GM19025 (cell line): ENCODE measurements at regions not wholly inside any gene's neighbourhood (a gene's known extent, or its start where the extent isn't known, plus 50 kb on each side); places are given as distances from the start of the nearest gene placed in this dataset.

ENCODE experiments used
- ATAC-seq: cut with Tn5 transposase; IDR thresholded peaks from one replicate; pipeline ENCODE4 v1.9.1; 2021; ENCODE audit warnings: mild to moderate bottlenecking, low read depth, moderate library complexity; ENCODE audit not compliant: unreplicated experiment

DNA sequence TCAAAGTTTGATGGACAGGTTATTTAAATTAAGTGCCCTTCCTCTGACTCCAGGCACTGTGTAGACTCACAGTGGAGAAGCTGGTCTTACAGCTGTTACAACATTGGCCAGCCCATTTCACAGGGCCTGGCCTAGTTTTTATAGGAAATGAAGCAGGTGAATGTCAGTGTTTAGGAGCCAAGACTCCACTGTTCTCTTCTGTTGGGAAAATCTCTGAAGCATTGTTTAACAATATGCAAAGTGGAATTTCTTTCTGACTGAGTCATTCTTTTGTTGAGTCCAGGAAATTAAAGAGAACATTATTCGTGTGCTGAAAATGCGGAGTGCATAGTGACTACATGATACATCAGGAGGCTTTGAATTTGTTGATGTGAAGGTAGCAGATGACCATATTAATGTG is 64.7 kb downstream of the ARRDC4 start:
- no peak for ATAC-seq

DNA sequence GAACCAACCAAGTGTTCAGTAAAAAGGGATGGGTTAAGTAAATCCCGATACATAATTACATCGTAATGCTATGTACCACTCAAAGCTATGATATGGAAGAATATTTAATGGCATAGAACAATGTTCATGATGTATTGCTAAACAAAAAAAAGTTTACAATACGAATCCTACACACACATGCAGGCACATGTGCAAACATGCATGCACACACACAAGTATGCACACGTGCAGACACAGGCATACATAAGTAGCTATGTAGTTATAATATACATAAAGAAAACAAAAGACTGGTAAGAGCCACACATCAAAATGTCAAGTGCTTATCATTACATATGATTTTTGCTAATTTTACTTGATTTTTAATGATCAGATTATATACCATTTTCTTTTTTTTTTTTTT is 74.2 kb downstream of the ARRDC4 start:
- ATAC-seq, result no peak

DNA sequence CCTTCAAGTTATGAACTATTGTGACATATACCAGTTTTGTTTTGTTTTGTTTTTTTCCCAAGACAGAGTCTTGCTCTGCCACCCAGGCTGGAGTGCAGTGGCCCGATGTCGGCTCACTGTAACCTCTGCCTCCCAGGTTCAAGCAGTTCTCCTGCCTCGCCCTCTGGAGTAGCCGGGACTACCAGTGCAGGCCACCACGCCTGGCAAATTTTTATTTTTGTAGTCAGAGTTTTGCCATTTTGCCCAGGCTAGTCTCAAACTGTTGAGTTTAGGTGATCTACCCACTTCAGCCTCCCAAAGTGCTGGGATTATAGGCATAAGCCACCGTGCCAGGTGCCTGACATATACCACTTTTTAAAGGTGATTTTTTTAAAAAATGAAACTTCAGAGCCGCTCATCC is 74.6 kb downstream of the ARRDC4 start:
- no peak for ATAC-seq

DNA sequence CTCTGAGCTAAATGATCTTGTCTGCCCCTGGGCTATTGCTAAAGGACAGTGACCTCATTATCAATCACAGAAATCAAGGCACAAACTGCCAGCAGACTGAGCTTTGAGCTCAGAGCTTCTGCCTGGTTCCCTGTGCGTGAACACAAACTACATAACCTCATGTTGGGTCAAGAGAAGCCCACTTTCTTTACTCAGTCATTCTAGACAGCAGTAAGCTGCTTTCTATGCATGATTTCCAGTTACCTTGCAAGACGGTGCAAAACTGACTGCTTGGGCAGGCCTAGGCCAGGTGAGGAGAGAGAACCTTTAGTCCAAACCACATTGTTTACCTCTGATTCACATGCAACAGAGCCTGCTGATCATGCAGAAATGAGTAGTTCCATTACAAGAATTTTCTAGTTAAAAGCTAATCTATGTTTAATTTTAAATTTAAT is 75.1 kb downstream of the ARRDC4 start:
- no peak for ATAC-seq

DNA sequence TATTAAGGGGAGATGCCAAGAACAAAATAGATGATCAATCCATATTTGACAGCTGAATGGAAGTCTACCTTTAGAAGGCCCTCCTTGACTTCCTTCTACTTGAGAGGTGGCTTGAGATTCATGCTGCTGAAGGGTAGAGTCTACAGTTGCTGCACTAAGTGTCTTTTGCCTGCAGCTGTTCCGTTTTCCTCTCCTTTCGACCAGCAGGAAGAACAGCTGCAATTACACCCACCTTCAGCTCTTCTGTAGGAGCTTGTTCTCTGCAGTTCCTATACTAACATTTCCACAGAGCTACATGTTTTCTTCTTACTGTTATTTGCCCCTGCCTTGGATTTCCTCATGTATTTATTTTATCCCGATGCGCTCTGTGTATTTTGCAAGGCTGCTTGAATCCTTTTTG is 79.1 kb downstream of the ARRDC4 start:
- ATAC-seq, result no peak

DNA sequence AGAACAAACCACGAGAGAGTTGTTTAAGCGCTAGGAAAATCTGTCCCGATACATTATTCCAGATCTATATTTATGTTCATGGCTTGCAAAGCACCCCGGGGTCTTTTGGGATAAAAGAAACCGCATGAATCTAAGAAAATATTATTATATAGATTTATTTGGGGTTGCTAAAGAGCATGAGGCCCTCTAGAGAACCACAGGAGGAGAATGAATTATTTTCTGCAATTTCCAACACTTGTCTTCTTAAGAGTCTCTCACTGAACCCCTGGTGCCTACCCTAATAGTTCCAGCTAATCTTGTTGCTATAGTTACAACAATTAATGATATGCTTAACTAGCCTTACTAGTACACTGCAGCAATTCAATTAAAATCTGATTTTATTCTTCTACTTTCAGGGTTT is 79.6 kb downstream of the ARRDC4 start:
- ATAC-seq, result no peak

DNA sequence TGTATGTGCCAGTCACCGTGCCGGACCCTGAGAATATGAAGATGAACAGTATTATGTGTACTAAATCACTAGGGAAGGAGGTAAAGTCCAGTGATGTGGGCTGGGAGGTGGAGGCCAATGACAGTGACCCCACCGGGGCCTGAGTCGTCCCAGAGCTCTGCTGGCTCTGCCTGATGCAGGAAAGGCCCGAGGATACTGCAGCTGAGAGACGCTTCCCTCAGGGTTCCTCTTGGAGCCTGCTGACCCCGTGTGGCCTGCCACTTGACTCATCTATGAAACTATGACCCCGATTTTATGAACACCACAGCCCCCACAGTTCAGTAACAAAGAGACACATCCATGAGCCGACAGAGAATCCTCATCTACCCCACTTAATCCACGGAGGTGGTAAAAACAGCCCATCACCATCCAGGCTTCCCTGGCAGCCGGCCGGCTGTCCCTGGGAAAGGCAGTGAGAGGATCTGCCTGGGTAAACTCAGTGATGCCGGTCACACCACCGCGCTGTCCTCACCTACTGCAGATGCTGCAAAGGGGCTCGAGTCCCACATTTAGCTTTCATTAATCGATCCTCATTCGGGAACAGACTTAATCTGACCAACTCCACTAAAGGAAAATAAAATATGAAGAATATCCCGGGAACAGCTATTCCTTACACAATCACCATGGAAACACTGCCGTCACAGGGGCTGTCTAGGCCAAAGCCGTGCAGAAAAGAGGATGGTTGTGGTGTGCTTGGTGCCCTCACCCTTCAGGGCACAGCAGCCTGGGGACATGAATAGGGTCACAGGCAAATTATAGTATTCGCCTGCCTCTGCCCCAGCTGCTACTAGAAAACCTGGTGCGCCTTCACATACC is 82.9 kb downstream of the ARRDC4 start:
- no peak for ATAC-seq

DNA sequence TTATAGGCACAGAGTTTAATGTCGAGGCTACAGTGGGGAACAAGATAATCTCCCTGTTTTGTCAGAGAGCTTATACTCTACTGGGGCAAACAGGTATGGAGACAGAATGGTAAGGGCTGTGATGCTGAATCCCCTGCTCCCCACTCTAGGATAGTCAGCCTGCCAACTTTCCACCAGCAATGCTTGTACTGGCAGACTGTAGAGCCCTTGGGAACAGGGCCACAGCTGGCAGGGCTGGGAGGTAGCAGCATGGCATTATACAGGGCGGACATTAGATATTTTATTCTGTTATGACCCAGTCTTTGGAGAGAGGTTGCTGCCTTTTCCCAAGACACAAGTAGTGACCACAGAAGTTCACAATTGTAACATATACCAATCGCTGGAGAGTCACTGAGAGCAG is 91.2 kb downstream of the ARRDC4 start:
- no peak for ATAC-seq

DNA sequence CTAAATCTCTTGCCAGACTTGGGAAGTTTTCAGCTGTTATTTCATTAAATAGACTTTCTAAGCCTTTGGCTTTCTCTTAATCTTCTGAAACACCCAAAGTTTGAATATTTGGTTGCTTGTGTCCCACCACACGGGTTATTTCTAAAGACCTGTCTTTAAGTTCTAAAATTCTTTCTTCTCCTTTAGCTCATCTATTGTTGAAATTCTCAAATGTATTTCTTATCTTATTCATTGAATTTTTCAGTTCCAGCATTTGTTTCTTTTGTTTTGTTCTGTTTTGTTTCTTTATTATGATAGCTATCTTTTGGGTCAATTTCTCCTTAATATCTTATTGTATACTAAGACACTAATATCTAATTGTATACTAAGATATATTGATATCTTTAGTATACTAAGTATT is 97.0 kb downstream of the ARRDC4 start:
- no peak for ATAC-seq

DNA sequence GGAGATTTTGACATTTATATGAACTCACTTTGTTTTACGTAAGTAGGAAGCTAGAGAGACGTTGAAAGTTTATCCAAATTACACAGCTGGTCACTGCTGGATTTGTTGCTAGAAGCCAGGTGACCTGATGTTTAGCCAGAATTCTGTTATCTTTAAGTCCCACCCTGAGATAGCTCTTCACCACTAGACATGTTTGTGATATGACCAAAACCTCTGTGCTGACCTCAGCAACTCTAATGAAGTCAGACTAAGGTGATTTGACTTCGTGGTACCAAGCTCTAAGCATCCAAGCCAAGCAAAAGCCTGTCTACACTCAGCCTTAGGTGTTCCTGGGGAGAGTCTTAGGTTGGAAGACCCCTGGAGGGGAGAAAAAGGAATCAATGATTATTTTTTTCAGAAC is 102.4 kb downstream of the ARRDC4 start:
- ATAC-seq, result no peak

DNA sequence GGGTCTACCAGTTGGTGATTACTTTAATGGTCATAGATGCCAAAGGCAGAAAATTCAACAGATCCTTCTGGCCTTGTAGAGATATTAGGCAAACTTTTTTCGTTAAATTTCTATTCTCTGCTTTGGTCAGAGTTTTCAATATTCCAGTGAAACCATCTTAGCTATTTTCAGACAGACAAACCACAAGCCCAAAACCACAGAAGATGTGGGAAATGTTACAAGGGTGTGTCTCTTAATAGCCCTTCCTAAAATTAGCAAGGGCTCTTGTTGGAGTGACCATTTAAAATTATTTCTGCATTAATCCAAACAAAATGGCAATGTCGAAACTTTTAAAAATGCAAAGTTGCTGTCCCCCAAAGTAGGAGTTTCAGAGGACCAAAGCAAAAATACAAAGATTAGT is 102.8 kb downstream of the ARRDC4 start:
- ATAC-seq, result no peak

DNA sequence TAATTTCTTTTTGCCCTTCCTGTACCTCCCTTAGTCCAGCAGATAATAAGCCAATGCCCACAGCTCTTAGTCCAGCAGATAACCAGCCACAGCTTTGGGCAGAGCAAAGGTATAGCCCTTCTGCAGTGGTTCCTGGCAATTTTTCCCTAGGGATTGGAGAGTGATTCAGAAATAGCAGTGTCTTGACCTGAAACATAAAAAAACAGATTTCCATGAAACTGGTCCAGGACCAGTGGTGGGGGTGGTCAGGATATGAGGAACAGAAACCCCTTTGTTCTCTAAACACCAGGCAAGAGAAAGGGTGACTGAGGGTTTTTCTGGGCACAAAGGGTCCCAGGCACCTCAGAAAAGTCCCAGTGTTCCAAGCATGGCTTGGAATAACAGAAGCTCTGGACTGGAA is 103.4 kb downstream of the ARRDC4 start:
- no peak for ATAC-seq

DNA sequence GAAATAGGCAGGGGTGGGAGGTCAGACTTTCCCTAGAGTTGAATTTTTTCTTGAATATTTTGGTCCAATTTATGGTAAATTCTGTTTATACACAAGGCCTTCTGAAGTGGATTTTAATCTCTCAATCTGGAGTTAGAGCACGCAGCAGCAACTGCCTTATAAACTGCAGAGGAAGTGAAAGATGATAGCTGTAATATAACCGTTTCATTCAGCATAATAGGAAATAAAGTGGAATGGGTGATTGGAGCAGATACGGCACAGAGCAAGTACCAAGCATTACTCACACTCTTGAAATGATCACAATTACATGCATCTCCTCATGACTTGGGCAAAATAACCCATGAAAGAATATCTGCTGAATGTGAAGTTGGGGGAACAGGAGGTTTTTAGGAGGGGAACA is 106.8 kb downstream of the ARRDC4 start:
- ATAC-seq, result no peak

DNA sequence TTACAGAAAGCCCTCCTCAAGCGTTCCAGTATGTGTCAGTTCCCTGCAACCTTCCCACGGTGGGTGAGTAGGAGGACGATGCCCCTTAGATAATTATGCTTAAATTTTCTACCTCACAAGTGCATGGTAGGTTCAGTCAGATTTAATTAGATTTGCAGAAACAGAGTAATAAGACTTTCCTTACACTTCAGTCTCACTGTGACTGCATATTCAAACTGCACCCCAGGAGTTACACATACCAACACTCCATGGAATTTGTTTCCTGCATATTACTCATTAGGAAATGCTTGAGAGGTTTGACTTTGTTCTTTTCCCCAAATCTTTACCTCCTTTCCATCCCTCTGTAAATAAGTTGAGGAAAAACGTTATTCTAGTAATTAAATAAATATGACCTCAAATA is 108.8 kb downstream of the ARRDC4 start:
- no peak for ATAC-seq

DNA sequence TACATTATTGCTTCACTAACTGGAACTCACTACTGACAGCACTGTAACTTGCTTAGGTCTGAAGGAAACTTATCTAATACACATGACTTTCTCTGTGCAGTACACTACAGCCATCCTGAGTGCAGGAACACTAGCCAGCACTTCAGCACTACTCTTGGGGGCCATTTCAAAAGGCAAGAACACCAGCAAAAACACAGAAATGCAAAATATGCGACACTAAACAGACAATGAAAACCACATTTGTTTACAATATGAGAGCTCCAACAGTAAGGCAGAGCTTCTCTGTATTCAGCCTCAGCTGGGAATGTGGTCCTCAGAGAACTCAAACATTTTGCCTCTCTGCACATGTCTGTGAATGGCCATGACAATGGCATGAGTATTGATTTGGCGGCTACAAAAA is 109.6 kb downstream of the ARRDC4 start:
- ATAC-seq, result no peak

DNA sequence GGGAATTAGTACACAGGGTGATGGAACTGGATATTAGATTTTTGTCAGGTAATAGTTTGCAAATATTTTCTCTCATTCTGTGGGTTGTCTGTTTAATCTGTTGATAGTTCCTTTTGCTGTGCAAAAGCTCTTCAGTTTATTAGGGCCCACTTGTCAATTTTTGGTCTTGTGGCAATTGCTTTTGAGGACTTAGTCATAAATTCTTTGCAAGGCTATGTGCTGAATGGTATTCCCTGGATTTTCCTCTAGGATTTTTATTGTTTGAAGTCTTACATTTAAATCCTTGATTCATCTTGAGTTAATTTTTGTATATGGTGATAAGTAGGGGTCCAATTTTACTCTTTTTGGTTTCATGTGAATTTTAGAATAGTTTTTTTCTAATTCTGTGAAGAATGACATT is 111.3 kb downstream of the ARRDC4 start:
- no peak for ATAC-seq

DNA sequence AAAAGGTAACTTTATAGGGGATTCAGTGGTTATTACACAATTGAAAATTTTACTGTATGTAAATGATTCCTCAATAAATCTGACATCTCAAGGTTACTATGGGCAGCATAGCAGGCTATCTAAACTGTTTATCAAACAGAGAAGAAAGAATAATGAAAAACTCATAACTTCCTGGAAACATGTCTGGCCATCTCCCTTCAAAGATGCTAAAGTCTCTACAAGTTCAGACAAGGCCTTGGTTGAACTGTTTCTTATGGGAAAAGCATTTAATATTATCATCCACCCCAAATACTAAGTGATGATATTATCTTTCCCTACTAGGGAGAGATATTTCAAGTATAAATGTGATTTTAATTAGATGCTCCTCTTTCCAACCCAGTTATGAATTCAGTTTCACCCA is 114.9 kb downstream of the ARRDC4 start:
- no peak for ATAC-seq

DNA sequence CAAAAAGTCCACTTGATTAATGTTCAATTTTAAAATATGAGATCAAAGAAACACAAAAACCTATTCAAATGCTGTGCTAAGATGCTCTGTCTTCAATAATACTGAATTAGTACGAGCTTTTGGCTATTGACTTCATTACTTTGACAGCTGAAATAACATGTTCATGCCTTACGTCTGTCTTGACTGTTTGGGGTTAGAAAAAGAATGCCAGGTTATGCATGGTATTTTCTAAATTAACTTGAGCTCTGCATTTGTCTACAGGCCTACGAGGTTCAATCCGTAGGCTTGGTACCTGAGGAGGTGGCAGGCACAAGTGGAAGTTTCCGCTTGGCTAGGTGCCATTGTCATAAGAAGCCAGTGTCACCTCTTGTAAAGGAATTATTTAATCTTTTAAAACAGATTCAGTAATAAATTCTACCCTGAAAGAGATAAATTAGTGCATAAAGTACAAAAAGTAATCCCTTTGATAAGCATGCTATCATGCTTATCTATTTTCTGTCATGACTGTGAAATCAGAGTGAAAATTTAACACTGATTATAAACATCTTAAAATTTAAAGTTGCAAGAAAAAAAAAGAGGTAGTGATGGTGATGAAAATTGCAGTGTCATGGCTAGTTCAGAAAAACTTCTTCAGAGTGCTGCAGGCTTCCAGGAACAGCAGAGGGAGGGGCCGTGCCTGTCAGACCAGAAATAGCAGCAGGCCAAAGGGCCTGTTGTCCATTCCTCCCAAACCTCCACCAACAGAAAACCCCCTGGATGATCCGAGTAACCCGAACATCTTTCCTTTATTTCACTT is 115.7 kb downstream of the ARRDC4 start:
- no peak for ATAC-seq

DNA sequence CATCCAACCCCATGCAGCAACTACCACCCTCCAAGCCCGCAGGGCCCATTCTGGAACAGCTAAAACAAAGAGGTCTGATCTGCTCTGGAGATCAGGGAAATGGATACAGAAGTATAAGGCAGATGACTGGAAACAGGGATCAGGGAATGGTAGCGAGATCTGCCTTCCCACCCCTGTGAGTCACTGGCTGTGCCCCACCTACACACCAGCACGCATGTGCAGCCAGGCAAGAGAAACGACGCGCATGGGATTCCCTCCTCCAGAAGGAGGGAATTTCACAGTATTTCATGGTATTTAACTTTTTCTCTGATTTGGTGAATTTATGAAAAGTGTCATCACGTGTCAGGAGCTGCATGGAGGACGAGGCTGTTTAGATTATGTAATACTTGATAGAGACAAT is 116.7 kb downstream of the ARRDC4 start:
- ATAC-seq, result no peak

DNA sequence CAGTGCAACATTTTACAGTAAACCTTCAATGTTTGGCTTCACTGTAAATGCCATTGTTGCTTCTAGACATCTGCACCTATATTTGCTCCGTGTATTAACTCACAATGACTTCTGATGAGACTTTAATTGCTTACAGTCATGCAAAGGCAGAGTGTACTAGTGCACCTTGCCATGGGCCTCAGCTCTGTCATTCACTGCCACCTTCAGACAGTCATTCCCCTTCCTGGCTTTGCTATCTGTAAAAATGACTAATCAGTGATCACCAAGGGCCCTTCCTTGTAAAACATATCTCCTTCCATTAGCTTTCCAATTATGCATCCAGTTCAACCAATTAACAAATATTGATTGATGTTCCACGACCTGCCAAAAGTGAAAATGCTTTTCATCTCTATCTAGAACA is 120.3 kb downstream of the ARRDC4 start:
- no peak for ATAC-seq

DNA sequence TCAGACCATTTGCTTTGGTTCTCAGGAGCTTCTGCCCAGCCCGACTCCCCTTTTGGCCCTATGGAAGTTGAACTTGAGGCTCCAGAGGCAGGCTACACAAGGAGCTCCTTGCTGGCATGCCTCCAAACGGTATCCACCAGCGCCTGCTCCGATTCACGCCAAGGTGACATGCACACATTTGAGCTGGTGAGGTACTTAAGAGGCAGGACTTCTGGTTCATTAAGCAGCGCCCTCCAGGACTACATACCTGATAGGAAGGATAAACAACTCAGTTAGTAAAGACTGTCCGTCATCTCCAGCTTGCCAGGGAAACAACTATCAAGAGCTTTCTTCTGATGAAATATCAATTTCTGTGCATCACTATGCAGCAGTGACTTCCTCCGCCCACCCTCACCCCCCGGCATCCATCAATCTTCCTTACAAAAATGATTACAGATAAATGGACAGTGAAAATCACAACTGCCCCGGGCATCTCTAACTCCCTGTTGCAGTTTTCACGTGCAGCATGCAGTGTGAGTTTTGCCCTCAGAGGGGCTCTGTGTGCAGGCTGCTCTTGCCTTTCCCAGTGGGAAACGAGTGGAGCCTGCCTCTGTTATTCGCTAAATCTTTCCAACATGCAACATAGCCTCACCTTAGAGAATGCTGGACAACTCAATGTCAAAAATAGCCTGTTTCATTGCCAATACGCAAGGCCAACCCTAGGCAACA is 122.9 kb downstream of the ARRDC4 start:
- no peak for ATAC-seq
